SK-N-SH treated with all-trans-retinoic acid at 6 μM for 48 hours (cell line): ENCODE measurements at regions not wholly inside any gene's neighbourhood (a gene's known extent, or its start where the extent isn't known, plus 50 kb on each side); places are given as distances from the start of the nearest gene placed in this dataset.

Experiments
- ATAC-seq: fragments of 200-7000 bp; cut with Tn5 transposase; 3 replicates; pipeline ENCODE4 v1.9.1; 2020; ENCODE audit warnings: mild to moderate bottlenecking, moderate library complexity
- ARNTL ChIP-seq: fragments of 450-650 bp; formaldehyde crosslinking; IDR thresholded peaks from 2 replicates; pipeline ENCODE4 v1.5.0; 2020; ENCODE audit warnings: low read depth, mild to moderate bottlenecking, moderate library complexity, borderline replicate concordance
- BACH2 ChIP-seq: fragments of 250-450 bp; sonication (Bioruptor Pico); IDR thresholded peaks from 2 replicates; pipeline ENCODE4 v1.9.0; 2021; ENCODE audit warnings: mild to moderate bottlenecking, borderline replicate concordance
- CSDC2 ChIP-seq: fragments of 250-450 bp; sonication (Bioruptor Pico); IDR thresholded peaks from 2 replicates; pipeline ENCODE4 v1.5.0; 2020; ENCODE audit warnings: mild to moderate bottlenecking, moderate library complexity
- GLIS3 ChIP-seq: fragments of 250-450 bp; sonication (Bioruptor Pico); IDR thresholded peaks from 2 replicates; pipeline ENCODE4 v1.5.0; 2020; ENCODE audit warnings: mild to moderate bottlenecking, moderate library complexity
- ISL1 ChIP-seq: fragments of 250-450 bp; sonication (Bioruptor Pico); IDR thresholded peaks from 2 replicates; pipeline ENCODE4 v2.1.2; 2022; ENCODE audit warnings: mild to moderate bottlenecking, moderate library complexity
- PPARA ChIP-seq: fragments of 250-450 bp; sonication (Bioruptor Pico); IDR thresholded peaks from 2 replicates; pipeline ENCODE4 v1.5.0; 2020; ENCODE audit warnings: mild to moderate bottlenecking, borderline replicate concordance
- RARB ChIP-seq: fragments of 250-450 bp; sonication (Bioruptor Pico); IDR thresholded peaks from 2 replicates; pipeline ENCODE4 v1.8.0; 2021; ENCODE audit warnings: mild to moderate bottlenecking, moderate library complexity
- SNAI2 ChIP-seq: fragments of 250-450 bp; sonication (Bioruptor Pico); IDR thresholded peaks from 2 replicates; pipeline ENCODE4 v1.5.0; 2020; ENCODE audit warnings: mild to moderate bottlenecking, moderate library complexity
- TOX ChIP-seq: fragments of 250-450 bp; sonication (Bioruptor Pico); IDR thresholded peaks from 2 replicates; pipeline ENCODE4 v1.8.0; 2021; ENCODE audit warnings: mild to moderate bottlenecking, moderate library complexity, borderline replicate concordance
- ZC3H10 ChIP-seq: fragments of 250-450 bp; sonication (Bioruptor Pico); IDR thresholded peaks from 2 replicates; pipeline ENCODE4 v1.5.1; 2021; ENCODE audit warnings: mild to moderate bottlenecking, moderate library complexity
- ZFP30 ChIP-seq: fragments of 450-650 bp; formaldehyde crosslinking; IDR thresholded peaks from 2 replicates; pipeline ENCODE4 v1.5.0; 2022; ENCODE audit warnings: mild to moderate bottlenecking, moderate library complexity
- ZNF565 ChIP-seq: fragments of 450-650 bp; formaldehyde crosslinking; conservative IDR thresholded peaks from 2 replicates; pipeline ENCODE4 v1.5.0; 2020; ENCODE audit warnings: low read depth, mild to moderate bottlenecking, moderate library complexity
- ZNF70 ChIP-seq: fragments of 450-650 bp; formaldehyde crosslinking; IDR thresholded peaks from 2 replicates; pipeline ENCODE4 v1.5.0; 2020; ENCODE audit warnings: mild to moderate bottlenecking, moderate library complexity
- ZNF8 ChIP-seq: fragments of 450-650 bp; formaldehyde crosslinking; IDR thresholded peaks from 2 replicates; pipeline ENCODE4 v1.5.0; 2020; ENCODE audit warnings: mild to moderate bottlenecking, moderate library complexity
- TF ChIP-seq, protein P1 (sequence below): fragments of 250-450 bp; sonication (Bioruptor Pico); IDR thresholded peaks from 2 replicates; pipeline ENCODE4 v1.5.0; 2020; ENCODE audit warnings: mild to moderate bottlenecking, moderate library complexity
- TF ChIP-seq, protein P2 (sequence below): fragments of 250-450 bp; sonication (Bioruptor Pico); IDR thresholded peaks from 2 replicates; pipeline ENCODE4 v1.5.1; 2021; ENCODE audit warnings: mild to moderate bottlenecking, moderate library complexity
- TF ChIP-seq, protein P3 (sequence below): fragments of 250-450 bp; sonication (Bioruptor Pico); IDR thresholded peaks from 2 replicates; pipeline ENCODE4 v1.8.0; 2021; ENCODE audit warnings: low read depth, mild to moderate bottlenecking, moderate library complexity, borderline replicate concordance
- TF ChIP-seq, protein P4 (sequence below): fragments of 250-450 bp; sonication (Bioruptor Pico); IDR thresholded peaks from 2 replicates; pipeline ENCODE4 v1.8.0; 2020; ENCODE audit warnings: mild to moderate bottlenecking, moderate library complexity, borderline replicate concordance
- TF ChIP-seq, protein P5 (sequence below): fragments of 250-450 bp; sonication (Bioruptor Pico); IDR thresholded peaks from 2 replicates; pipeline ENCODE4 v1.5.1; 2020; ENCODE audit warnings: low read depth, mild to moderate bottlenecking, moderate library complexity

DNA sequence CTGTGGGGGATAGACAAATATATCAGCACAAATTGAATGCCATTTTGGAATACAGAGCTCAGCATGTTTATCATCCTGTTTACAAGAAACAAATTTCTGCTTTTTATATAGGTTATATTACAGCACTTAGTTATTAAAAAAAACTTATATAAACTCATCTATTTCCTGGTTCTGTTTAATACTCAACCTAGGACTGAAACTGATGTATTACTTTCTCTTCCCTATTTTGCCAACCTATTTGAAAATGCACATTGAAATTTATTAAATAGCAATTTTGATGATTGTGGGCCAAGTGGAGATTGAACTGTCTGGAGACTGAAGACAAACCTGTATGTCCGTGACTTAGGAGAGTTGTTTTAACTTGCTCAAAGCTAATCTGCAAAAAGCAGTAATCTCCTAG is 288.3 kb upstream of the ANO3 start:
- TF ChIP-seq RARB (CRISPR knock-in tag) (no peak), ZNF565 (CRISPR knock-in tag) (no peak), CSDC2 (no peak), ZFP30 (no peak), ISL1 (CRISPR knock-in tag) (no peak)
- TF ChIP-seq, protein P1, sequence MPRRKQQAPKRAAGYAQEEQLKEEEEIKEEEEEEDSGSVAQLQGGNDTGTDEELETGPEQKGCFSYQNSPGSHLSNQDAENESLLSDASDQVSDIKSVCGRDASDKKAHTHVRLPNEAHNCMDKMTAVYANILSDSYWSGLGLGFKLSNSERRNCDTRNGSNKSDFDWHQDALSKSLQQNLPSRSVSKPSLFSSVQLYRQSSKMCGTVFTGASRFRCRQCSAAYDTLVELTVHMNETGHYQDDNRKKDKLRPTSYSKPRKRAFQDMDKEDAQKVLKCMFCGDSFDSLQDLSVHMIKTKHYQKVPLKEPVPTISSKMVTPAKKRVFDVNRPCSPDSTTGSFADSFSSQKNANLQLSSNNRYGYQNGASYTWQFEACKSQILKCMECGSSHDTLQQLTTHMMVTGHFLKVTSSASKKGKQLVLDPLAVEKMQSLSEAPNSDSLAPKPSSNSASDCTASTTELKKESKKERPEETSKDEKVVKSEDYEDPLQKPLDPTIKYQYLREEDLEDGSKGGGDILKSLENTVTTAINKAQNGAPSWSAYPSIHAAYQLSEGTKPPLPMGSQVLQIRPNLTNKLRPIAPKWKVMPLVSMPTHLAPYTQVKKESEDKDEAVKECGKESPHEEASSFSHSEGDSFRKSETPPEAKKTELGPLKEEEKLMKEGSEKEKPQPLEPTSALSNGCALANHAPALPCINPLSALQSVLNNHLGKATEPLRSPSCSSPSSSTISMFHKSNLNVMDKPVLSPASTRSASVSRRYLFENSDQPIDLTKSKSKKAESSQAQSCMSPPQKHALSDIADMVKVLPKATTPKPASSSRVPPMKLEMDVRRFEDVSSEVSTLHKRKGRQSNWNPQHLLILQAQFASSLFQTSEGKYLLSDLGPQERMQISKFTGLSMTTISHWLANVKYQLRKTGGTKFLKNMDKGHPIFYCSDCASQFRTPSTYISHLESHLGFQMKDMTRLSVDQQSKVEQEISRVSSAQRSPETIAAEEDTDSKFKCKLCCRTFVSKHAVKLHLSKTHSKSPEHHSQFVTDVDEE: no peak
- TF ChIP-seq, protein P2, sequence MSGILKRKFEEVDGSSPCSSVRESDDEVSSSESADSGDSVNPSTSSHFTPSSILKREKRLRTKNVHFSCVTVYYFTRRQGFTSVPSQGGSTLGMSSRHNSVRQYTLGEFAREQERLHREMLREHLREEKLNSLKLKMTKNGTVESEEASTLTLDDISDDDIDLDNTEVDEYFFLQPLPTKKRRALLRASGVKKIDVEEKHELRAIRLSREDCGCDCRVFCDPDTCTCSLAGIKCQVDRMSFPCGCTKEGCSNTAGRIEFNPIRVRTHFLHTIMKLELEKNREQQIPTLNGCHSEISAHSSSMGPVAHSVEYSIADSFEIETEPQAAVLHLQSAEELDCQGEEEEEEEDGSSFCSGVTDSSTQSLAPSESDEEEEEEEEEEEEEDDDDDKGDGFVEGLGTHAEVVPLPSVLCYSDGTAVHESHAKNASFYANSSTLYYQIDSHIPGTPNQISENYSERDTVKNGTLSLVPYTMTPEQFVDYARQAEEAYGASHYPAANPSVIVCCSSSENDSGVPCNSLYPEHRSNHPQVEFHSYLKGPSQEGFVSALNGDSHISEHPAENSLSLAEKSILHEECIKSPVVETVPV (CRISPR knock-in tag): no peak
- TF ChIP-seq, protein P3, sequence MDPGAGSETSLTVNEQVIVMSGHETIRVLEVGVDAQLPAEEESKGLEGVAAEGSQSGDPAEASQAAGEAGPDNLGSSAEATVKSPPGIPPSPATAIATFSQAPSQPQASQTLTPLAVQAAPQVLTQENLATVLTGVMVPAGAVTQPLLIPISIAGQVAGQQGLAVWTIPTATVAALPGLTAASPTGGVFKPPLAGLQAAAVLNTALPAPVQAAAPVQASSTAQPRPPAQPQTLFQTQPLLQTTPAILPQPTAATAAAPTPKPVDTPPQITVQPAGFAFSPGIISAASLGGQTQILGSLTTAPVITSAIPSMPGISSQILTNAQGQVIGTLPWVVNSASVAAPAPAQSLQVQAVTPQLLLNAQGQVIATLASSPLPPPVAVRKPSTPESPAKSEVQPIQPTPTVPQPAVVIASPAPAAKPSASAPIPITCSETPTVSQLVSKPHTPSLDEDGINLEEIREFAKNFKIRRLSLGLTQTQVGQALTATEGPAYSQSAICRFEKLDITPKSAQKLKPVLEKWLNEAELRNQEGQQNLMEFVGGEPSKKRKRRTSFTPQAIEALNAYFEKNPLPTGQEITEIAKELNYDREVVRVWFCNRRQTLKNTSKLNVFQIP (CRISPR knock-in tag): no peak
- no peak for ATAC-seq

DNA sequence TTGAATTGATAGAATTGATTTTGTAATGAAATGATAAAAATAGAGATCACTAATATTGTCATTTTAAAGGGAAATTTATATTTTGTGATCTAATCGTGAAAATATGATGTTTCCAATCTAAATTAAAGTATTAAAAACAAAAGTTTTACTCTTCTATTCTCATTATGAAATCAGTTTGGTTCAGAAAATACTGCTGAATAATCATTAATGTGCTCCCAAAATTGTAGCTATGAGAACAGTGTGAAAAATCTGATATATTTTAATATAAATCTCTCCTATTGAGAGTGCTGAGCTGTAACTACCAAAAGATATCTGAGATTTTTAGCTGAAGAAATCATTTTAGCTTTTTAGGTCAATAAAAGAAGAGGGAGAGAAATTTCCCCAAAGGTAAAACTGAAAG is 287.5 kb upstream of the ANO3 start:
- ATAC-seq: no peak
- TF ChIP-seq ARNTL (CRISPR knock-in tag) (no peak), PPARA (CRISPR knock-in tag) (no peak), TOX (CRISPR knock-in tag) (no peak), ZNF8 (CRISPR knock-in tag) (no peak), ISL1 (CRISPR knock-in tag) (no peak), ZNF70 (CRISPR knock-in tag) (no peak), GLIS3 (no peak)
- TF ChIP-seq, protein P4, sequence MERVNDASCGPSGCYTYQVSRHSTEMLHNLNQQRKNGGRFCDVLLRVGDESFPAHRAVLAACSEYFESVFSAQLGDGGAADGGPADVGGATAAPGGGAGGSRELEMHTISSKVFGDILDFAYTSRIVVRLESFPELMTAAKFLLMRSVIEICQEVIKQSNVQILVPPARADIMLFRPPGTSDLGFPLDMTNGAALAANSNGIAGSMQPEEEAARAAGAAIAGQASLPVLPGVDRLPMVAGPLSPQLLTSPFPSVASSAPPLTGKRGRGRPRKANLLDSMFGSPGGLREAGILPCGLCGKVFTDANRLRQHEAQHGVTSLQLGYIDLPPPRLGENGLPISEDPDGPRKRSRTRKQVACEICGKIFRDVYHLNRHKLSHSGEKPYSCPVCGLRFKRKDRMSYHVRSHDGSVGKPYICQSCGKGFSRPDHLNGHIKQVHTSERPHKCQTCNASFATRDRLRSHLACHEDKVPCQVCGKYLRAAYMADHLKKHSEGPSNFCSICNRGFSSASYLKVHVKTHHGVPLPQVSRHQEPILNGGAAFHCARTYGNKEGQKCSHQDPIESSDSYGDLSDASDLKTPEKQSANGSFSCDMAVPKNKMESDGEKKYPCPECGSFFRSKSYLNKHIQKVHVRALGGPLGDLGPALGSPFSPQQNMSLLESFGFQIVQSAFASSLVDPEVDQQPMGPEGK (CRISPR knock-in tag): no peak
- TF ChIP-seq, protein P5, sequence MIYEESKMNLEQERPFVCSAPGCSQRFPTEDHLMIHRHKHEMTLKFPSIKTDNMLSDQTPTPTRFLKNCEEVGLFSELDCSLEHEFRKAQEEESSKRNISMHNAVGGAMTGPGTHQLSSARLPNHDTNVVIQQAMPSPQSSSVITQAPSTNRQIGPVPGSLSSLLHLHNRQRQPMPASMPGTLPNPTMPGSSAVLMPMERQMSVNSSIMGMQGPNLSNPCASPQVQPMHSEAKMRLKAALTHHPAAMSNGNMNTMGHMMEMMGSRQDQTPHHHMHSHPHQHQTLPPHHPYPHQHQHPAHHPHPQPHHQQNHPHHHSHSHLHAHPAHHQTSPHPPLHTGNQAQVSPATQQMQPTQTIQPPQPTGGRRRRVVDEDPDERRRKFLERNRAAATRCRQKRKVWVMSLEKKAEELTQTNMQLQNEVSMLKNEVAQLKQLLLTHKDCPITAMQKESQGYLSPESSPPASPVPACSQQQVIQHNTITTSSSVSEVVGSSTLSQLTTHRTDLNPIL: no peak
- TF ChIP-seq, protein P3 (CRISPR knock-in tag): no peak

DNA sequence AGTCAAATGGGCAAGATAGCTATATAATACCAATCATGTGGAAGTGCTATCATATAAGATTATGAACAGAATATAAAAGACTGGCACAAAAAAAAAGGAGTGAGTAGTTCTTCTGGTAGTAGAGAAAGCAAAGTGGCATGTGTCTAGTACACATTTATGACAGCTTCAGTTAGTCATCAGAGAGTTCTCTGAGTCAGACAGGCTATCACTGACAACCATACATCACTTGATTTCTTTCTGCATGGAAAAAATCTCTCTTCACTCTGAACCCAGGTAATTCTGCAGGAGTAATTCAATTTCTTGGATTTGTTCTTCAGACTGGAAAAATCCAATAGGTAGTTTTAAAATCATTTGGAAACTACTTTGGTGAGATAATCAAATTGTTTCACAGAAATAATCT is 286.8 kb upstream of the ANO3 start:
- ATAC-seq: no peak
- TF ChIP-seq ZNF8 (CRISPR knock-in tag) (no peak), SNAI2 (CRISPR knock-in tag) (no peak), ARNTL (CRISPR knock-in tag) (no peak), ZNF70 (CRISPR knock-in tag) (no peak), ISL1 (CRISPR knock-in tag) (no peak), RARB (CRISPR knock-in tag) (no peak), ZC3H10 (CRISPR knock-in tag) (no peak), ZNF565 (CRISPR knock-in tag) (no peak), BACH2 (no peak), GLIS3 (no peak), CSDC2 (no peak)
- TF ChIP-seq, protein P1: no peak
- TF ChIP-seq, protein P5: no peak
- TF ChIP-seq, protein P3 (CRISPR knock-in tag): no peak
